ENCODE measurements at regions not wholly inside any gene's neighbourhood (a gene's known extent, or its start where the extent isn't known, plus 50 kb on each side); places are given as distances from the start of the nearest gene placed in this dataset.

GRCh38 chr9:23005156-23005555 is 558.5 kb downstream of the DMRTA1 start:
- TF ChIP-seq CTCF (conservative IDR thresholded peaks at IDR 0.05; ENCODE audit: low read depth, low read length) (no peak), SMC3 (IDR thresholded peaks at IDR 0.05; ENCODE audit: low read depth, low read length) (no peak), POLR2A (IDR thresholded peaks at IDR 0.05; ENCODE audit: low read depth, low read length) (no peak), RAD21 (IDR thresholded peaks at IDR 0.05; ENCODE audit: low read length) (no peak), ELK1 (IDR thresholded peaks at IDR 0.05; ENCODE audit: borderline replicate concordance, low read depth, low read length) (no peak)

All from IMR-90 (cell line).